HT-29 (cell line): ENCODE measurements at regions not wholly inside any gene's neighbourhood (a gene's known extent, or its start where the extent isn't known, plus 50 kb on each side); places are given as distances from the start of the nearest gene placed in this dataset.
"Not testable (repeated sequence)": the region's sequence is repeated elsewhere in the genome, so short reads cannot be mapped to it uniquely, and the experiment has no call there.

Experiments used
- DNase-seq: peaks from one replicate; pipeline ENCODE4 v3.0.0-alpha.2; 2015; ENCODE audit warnings: low spot score

DNA sequence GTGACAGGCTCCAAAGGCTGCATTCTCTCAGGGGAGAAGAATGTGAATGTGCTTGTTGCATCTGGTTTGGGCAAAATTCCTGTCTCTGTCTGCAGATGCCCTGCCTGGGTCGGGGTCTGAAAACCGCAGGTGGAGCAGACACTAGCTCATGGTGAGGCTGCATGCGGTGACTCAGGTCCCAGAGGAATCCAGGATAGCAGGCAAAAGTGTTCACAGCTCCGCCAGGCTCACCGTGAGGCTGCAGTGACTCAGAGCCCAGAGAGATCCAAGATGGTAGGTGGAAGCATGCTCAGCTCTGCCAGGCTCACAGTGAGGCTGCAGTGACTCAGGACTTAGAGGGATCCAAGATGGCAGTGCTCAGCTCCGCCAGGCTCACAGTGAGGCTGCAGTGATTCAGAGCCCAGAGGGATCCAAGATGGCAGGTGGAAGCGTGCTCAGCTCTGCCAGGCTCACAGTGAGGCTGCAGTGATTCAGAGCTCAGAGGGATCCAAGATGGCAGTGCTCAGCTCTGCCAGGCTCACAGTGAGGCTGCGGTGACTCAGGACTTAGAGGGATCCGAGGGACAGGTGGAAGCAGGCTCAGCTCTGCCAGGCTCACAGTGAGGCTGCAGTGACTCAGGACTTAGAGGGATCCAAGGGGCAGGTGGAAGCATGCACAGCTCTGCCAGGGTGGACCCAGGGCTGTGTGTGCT is 200.5 kb downstream of the ACKR3 start:
- DNase-seq, result no peak

DNA sequence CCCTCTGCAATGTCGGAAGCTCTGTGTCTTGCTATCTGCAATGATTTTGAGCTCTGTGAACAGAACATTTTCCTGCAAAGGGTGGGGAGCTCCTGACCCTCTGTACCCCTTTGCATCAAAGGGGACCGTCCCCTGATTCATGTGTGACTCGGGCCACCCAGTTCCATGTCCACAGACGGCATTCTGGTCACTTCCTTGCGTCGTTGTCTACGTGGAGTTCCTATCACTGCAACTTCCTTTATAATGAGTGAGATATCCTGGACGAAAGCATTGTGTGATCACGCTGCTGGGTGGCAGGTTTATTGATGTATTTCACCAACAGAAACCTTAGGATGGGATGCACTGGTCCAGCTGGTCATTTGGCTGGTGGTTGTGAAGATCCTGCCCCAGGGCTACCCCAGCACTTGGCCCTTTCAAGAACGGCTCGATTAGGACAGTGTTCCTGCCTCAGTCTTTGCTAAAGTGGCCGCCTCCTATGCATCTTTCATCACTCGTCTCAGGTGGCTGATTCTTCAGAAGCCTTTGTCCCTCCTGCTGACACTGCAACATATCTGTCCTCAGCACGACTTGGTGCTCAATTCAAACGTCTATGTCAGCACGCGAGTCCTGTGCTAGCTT is 202.7 kb downstream of the ACKR3 start:
- no peak for DNase-seq

DNA sequence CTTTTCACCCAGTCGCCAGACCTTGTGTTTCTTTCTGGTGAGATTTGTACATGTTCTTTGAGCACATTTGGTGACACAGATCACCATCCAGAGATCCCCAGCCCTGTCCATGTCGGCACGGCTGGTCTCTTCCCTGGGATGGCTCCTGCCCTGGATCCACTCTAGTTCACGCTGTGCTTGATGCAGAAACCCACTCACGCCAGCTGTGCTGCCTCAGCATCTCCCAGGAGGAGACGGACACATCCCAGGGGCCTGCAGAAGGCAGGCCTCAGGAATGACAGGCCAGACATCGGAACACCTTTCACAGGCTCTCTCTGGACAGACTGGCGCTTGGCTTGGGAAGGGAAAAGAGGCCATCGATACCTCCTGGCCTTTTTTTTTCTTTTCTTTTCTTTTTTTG is 203.6 kb downstream of the ACKR3 start:
- DNase-seq, result no peak

DNA sequence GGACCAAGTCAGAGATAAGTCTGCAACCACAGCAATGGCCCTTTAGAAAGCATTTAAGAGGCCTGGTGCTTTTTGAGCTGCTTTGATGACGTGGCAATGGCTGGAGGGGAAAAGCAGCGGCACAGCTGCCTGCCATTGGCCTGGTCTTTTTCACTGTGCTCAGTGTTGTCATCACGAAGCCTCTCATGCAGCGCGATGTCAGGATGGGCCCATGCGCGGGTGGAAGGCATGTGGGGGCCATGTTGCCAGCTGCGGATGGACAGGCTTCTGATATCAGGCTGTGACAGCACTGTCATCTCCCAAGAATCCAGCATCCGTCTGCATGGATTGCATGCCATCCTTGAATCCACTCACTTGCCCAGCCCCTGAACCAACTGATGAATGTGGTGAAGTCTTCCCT is 204.5 kb downstream of the ACKR3 start:
- DNase-seq, result no peak

DNA sequence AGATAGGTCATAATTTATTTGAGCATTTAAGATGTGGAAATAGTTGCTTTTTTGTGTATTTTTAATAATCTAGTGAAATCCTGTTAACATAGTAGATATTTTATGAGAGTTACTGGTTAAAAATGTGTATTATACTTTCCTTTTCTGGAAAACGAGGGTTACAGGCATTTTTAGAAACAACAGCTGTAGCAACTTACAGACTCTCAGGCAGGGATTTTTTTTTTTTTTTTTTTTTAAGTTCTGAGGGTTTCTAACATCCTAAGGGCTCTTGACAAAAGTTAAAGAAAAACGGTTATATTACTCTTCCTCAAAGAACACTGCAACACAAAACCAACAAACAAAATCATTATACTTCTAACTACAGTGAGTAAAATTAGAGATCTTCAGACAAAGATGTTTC is 205.9 kb downstream of the ACKR3 start:
- DNase-seq, result no peak

DNA sequence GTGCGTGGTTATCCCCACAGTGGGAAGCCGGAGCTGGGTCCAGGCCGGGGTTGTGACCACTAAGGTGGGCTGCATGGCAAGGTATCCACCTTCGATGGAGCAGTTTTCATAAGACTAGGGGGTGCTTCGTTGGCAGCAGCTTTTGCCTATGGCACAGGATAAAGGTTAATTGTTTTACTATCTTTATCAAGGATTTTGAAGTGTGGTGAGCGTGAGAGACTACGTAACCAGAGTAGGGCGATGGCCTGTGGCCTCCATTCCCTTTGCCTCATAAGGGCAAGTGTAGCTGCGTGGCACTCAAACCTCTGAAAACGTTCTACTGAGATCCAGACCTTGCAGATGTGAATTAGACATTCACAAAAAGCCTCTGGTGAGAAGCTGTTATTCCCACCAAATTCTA is 206.6 kb downstream of the ACKR3 start:
- no peak for DNase-seq

DNA sequence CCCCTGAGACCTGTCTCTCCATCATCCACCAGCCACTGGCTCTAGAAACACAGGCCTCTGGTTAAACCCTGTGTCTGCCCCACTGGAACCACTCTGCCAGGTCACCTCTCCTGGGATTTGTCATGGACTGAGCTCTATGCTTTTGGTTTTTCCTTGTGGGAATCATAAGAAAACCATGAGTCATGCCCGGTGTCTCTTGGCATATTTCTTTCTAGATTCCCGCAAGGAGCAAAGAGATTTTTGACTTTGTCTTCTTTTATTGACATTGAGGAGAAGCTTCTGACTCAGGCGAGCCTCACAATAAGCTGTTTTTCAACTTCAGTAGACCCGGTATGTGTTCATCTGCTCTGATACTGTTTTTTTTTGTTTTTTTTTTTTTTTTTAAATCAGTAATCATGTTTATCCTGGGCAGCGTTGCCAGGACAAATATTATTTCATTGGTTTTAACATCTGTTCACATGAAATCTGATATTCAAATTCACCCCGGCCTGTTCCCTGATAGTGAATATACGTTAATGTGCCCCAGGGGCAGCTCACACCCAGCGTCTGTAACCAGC is 207.1 kb downstream of the ACKR3 start:
- no peak for DNase-seq

DNA sequence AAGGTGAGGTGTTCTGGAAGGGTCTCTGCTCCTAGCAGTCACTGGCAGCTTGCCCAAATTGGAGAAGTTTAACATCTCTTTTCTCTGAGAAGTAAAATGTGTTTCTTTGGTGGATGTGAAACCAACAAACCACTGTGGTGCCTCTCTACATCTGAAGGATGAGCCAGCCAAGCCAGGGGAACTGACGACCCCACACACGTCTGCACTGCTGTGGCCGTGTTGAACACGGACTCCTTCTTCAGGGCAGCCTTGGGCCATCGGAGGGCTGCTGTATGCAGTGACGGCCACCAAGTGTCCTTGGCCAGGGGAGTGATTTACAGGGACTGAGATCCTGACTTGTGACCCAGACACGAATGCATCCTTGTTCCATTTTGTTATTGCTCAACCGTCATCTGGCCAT is 207.8 kb downstream of the ACKR3 start:
- DNase-seq, result no peak

DNA sequence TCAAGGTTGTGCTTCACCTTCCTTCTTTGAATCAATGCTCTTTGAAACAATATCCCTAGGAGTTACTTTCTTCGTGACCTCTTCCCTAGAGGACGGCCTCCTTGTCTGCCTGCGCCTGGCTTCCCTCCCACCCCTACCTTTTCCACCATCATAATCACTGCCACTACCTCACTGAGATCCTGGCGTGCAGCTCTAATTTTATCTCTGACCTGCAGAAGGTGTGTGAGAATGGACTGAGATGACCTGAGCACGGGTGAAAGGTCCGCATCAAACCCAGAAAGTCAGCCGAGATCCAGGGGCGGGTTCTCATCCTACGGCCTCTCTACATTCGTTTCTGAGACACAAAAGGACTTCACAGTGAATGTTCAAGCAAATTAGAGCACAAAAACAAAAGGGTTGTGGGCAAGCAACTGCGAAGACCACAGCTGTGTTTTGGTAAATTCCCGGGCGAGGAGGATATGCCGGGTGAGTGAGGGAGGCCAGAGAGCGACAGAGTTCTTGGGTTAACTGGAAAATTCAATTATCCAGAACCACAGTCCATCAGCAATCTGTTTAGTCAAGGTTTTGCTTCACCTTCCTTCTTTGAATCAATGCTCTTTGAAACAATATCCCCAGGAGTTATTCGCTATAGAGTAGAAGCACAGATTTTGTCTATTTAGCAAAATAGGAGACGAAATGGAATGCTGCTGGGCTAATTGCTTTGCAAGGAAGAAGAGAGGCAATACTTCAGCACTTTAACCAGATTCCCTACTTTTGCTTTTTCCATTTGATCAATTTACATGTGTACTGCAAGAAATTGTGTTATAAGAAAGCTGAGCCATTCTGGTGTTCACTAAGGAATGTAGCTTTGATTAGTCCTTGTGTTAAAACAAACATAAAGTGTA is 212.6 kb downstream of the ACKR3 start:
- DNase-seq, result no peak

DNA sequence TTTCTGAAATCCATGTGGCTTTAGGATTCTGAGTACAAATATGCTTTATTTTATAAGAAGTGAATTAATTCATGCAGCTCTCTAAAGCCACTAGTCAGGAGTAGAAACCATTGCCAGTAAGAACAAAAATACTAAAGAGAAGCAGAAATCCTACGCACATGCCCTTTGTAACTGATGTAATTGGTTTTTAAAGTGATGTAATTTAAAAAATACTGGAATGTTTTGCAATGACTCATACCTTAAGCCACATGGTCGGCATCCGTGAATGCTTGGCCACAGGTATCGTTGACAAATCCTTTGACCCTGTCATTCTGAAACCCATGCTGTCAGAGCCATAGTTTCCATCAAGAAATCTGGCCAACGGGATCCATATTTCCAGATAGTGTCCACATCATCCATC is 213.3 kb downstream of the ACKR3 start:
- DNase-seq, result no peak

DNA sequence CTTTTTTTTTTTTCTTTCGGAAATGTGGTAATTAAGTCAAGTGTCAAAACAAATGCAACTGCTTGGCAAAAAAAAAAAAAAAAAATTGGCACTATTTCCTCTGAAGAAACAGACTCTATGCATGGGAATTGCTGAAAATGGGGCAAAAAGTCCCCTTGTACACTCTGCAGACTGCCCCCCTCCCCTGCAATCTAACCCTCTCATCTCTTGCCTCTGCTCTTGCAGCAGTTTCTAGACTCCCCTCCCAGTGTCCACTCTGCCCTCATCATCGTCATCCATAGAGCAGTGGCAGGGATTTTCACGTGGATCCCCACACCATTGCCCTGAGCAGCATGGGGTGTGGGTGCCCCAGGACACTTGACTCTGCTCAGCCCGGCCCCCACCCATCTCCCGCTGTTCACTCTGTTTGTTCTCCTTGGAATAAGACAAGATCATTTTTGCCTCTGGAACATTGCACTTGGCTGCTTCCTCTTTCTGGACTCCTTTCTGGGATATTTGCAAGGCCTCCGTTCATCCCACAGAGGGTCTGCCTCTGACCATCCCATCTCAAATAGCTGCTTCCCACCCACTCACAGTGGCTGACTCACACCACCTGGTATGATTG is 213.9 kb downstream of the ACKR3 start:
- DNase-seq, result no peak

DNA sequence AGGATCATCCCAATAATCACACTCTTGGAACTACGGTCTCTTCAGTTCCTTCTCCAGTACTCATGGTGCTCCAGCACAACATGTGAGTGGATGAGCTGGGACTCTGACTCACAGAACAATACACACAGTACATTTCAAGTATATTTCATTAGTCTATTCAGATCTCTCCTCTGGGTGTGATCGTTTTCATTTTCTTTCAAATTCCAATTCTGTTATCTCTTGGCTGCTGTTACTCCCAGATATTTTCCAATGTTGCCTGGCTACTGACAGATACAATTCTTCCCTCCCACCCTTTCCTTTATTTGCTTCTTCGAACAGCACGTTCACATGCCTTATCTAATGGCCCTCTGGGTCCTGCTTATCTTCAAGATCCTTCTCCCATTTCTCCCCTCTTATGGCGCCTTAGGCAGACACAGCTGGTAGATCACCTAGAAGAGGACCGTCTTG is 216.0 kb downstream of the ACKR3 start:
- no peak for DNase-seq

DNA sequence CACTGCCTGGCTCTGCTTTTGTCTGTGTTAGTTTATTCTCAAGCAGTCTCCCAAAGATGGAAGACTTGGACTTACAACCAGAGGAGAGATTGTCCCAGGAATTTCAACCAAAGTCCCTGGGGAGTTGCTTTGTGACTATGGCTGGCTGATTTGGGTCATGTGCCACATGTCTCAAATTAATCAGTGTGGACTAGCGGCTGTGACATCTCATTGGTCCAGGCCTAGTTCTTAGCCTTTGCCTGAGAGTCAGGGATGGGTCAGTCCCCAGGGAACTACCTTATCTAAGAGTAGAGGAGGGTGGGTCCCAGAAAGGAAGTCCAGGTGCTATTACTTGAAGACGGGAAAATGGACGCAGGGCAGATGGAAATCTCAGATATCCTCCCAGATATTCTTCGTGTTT is 217.1 kb downstream of the ACKR3 start:
- no peak for DNase-seq

DNA sequence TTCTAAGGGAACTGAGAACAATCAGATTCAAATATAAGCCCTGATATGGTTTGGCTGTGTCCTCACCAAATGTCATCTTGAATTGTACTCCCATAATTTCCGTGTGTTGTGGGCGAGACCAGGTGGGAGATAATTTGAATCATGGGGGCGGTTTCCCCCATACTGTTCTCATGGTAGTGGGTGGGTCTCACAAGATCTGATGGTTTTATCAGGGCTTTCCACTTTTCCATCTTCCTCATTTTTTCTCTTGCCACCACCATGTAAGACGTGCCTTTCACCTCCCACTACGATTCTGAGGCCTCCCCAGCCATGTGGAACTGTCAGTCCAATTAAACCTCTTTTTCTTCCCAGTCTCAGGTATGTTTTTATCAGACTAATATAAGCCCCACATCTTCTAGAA is 217.8 kb downstream of the ACKR3 start:
- DNase-seq, result not testable (repeated sequence)

DNA sequence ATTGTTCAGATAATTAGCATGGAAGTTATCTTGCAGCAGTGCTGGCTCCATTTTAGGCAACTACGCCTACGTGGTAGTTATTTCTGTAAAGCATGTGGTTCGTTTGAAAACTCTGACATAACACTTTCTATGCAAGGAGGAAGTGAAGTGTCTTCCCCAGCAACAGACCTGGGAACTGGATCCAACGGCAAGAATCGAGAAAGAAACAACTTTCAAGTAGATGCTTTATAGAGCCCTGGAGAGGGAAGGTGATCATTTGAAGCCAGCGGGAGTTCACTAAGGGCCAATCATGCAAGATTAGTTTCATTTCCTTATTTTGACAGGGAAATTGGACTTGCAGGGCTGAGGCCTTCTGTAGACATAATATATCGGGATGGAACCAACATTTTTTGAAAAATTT is 218.3 kb downstream of the ACKR3 start:
- no peak for DNase-seq

DNA sequence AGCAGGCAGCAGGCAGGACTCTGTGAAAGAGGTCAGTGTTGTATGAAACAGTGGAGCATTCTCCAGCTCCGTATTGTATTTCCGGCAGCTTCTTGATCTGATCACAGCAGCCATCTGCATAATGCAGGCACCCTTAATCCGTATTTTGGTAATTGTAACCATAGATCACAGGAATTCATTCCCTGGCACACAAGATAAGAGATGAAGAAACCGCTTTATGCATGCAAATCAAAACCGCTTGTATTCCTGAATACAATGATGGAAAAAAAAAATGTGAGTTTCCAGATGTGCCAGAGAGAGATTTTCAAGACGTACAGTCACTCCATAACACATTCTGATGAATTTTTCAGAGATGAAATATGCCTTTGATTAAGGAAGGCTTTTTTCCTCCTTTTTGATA is 221.3 kb downstream of the ACKR3 start:
- no peak for DNase-seq

DNA sequence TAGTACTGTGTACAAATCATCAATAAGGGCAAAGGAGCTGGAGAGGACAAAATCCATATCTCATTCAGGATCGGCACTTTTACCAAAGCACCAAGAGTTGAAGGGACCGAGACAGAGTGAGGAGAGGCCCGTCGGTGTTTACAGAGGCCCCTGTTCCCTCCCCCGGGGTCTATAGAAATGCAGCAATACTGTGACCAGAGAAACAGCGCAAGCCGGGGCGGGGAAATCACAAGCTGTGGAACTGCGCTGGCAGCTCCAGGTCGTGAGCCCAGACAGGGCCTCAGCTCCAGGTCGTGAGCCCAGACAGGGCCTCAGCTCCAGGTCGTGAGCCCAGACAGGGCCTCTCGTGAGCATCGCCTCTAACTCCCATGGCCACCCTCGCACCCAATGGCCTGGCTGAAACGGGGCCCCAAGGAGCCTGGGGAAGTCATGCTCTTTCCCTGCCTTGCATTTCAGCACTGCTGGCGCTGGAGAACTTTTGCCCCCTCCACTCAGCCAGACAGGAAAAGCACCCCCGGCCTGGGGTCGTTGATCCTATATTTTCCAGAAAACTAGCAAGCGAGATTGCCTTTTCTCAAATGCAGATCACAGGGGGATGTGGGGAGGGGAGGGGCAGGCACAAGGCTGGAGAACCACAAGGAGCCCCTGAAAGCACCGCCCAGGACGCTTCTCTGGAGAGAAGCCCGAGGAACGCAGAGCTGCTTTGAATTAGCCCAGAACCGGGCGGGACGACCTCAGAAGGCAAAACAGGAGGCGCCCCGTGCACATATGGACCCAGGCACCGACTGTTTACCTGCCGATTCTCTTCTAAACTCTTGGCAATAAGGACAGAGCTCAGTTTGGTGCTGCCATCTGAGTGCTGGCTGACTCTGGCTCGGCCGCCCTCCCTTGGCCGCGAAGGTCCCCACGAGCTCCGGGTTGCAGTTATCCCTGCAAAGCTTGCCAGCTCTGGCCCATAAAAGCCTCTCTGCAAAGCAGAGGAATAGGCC is 223.7 kb downstream of the ACKR3 start:
- DNase-seq, result no peak

DNA sequence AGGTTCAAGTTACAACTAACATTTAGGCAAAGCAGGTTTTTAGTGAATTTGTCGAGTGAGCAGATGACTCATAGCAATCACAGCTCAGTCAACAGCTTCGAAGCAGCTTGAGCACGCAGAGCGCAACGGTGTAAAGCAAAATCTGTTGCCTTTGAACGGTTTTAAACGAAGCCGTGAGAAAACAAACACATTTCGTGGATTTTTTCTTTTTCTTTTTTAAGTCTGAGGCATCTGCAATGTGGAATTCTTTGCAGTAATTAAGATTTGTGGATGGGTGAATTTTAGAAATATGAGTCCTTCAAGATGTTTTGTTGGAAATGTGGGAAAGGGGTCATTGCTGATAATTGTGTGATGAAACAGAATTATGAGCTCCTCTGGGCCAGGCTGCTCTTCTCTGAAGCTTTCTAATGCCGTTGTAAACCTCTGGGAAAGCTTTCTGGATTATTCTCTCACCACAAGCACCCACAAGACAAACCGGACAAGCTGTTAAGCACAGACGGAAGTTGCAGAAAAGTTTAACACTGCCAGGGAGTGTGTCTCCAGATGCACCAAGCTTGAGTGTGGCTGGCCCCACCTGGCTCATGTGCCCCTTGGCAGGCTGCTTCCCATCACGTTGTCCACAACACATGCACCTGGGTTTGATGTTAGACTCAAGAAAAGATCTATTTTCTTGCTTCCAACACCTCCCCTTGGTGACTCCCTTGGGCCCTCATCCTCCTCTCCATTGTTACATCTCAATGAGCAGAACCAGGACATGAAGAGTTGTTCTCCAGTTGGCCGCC is 224.7 kb downstream of the ACKR3 start:
- no peak for DNase-seq

DNA sequence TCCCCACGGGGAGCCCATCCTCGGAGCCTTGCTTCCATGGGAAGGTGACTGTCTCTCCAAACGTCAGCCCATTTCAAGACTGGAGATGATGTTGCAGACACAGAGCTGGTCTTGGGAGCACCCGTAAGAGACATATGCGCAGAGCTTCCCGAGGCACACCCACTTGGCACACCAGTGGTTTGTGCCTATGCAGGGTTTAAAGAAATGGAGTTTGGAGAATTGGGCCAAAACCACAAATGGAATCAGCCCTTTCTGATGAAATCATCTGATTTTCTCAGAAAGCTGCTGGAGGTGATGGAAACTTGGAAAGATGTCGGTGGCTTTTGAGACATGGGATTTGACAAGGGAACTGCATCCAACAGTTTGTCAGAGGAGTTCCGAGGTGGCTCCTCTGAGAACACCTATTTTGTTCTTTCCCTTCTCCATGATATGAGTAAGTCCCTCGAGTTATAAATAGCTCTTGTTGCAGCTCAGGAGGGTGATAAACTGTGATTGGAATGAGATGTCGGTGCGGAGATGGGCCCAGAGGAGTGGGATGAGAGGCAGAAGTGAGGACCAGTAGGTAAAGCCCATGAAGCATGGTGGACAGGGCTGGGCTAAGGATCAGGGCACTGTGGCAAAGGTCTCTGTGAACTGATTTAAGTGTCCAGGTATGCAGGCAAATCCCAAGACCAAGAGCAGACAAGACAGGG is 225.7 kb downstream of the ACKR3 start:
- DNase-seq, result no peak
